Endothelial cell of umbilical vein (primary cell): ENCODE measurements at regions not wholly inside any gene's neighbourhood (a gene's known extent, or its start where the extent isn't known, plus 50 kb on each side); places are given as distances from the start of the nearest gene placed in this dataset.

Source experiments
- EZH2 ChIP-seq: IDR thresholded peaks from 2 replicates; pipeline ENCODE4 v1.6.1; 2012; ENCODE audit warnings: borderline replicate concordance, low read depth, mild to moderate bottlenecking, moderate library complexity, low read length, inconsistent platforms; ENCODE audit not compliant: severe bottlenecking
- FOS ChIP-seq: IDR thresholded peaks from 2 replicates; pipeline ENCODE4 v1.6.1; 2011; ENCODE audit warnings: mild to moderate bottlenecking, low read length, moderate library complexity, borderline replicate concordance; ENCODE audit not compliant: insufficient read depth
- GATA2 ChIP-seq: IDR thresholded peaks from 2 replicates; pipeline ENCODE4 v1.7.0; 2011; ENCODE audit warnings: low read depth, mild to moderate bottlenecking, moderate library complexity, mixed read lengths, low read length; ENCODE audit not compliant: insufficient read length, insufficient read depth
- JUN ChIP-seq: IDR thresholded peaks from 2 replicates; pipeline ENCODE4 v1.6.1; 2011; ENCODE audit warnings: borderline replicate concordance, low read depth; ENCODE audit not compliant: insufficient read length, insufficient read depth
- MYC ChIP-seq: IDR thresholded peaks from one replicate; pipeline ENCODE4 v1.6.1; 2011; ENCODE audit warnings: mild to moderate bottlenecking, low read depth, low read length
- POLR2A ChIP-seq: IDR thresholded peaks from 2 replicates; pipeline ENCODE4 v1.6.1; 2012; ENCODE audit warnings: low read depth, mild to moderate bottlenecking, control low read depth, low read length
- POLR2AphosphoS5 ChIP-seq: IDR thresholded peaks from 2 replicates; pipeline ENCODE4 v1.6.1; 2012; ENCODE audit warnings: low read depth, mild to moderate bottlenecking, control low read depth, low read length, moderate library complexity; ENCODE audit not compliant: insufficient read depth
- TF ChIP-seq, protein P1 (sequence below), 2 donors: IDR thresholded peaks; 1 replicate in 1 of 2; 2 replicates in 1 of 2; pipeline ENCODE4 v1.5.1; 2011; ENCODE audit warnings: low read length in 2 of 2, mild to moderate bottlenecking in 2 of 2, moderate library complexity in 2 of 2, control low read depth in 1 of 2, inconsistent platforms in 1 of 2, low read depth in 1 of 2; ENCODE audit not compliant: insufficient read depth in 1 of 2; ENCODE audit errors: extremely low read depth in 1 of 2
- TF ChIP-seq, protein P2 (sequence below): IDR thresholded peaks from 2 replicates; pipeline ENCODE4 v1.6.1; 2011; ENCODE audit not compliant: insufficient read depth, insufficient read length

DNA sequence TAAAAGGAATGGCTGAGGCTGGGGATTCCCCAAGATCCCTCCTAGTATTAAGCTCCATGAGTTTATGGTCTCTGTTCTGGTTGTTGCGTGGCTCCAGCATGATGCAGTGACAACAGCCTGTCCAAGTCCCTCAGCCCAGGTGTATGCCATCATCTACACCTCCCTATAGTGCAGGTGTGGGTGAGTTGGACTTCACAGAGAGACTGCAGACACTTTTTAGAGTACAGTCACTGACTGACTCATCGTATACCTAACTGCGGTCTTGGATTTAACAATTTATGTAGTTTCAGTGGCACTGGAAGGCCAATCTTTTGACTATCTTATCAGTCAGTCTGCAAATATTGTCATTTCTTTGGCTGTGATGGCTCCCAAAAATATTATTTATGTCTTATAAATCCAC, 415.0 kb downstream of the TMX3 start:
- TF ChIP-seq, protein P1, sequence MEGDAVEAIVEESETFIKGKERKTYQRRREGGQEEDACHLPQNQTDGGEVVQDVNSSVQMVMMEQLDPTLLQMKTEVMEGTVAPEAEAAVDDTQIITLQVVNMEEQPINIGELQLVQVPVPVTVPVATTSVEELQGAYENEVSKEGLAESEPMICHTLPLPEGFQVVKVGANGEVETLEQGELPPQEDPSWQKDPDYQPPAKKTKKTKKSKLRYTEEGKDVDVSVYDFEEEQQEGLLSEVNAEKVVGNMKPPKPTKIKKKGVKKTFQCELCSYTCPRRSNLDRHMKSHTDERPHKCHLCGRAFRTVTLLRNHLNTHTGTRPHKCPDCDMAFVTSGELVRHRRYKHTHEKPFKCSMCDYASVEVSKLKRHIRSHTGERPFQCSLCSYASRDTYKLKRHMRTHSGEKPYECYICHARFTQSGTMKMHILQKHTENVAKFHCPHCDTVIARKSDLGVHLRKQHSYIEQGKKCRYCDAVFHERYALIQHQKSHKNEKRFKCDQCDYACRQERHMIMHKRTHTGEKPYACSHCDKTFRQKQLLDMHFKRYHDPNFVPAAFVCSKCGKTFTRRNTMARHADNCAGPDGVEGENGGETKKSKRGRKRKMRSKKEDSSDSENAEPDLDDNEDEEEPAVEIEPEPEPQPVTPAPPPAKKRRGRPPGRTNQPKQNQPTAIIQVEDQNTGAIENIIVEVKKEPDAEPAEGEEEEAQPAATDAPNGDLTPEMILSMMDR (IDR thresholded peaks at IDR 0.05; ENCODE audit: extremely low read depth in 1 of 2, insufficient read depth in 1 of 2, low read depth in 1 of 2, low read length in 2 of 2): no peak
- TF ChIP-seq POLR2A (no peak), EZH2 (no peak), POLR2AphosphoS5 (no peak), JUN (no peak), FOS (no peak), MYC (no peak), GATA2 (no peak)
- TF ChIP-seq, protein P2, sequence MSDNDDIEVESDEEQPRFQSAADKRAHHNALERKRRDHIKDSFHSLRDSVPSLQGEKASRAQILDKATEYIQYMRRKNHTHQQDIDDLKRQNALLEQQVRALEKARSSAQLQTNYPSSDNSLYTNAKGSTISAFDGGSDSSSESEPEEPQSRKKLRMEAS: no peak
